K562 (cell line): ENCODE measurements at regions not wholly inside any gene's neighbourhood (a gene's known extent, or its start where the extent isn't known, plus 50 kb on each side); places are given as distances from the start of the nearest gene placed in this dataset.

ENCODE experiments used
- CHD7 ChIP-seq: fragments of 200-600 bp; sonication (generic); IDR thresholded peaks from one replicate; pipeline ENCODE4 v1.6.1; 2012; ENCODE audit warnings: mild to moderate bottlenecking, low read depth, low read length, inconsistent platforms
- CREB3 ChIP-seq: fragments of 450-650 bp; conservative IDR thresholded peaks from 2 replicates; pipeline ENCODE4 v1.6.1; 2016; ENCODE audit warnings: missing genetic modification characterization, low read depth, mild to moderate bottlenecking, missing compliant biosample characterization, moderate library complexity
- CTCF ChIP-seq, 3 experiments: IDR thresholded peaks in 2 of 3; conservative IDR thresholded peaks in 1 of 3; 2 replicates each; pipeline ENCODE4 v1.5.1; 2011 to 2012; ENCODE audit warnings: low read length in 3 of 3, mild to moderate bottlenecking in 3 of 3, control low read depth in 2 of 3, improper control_type of control experiment in 1 of 3, inconsistent platforms in 1 of 3, low read depth in 1 of 3, mixed read lengths in 1 of 3, moderate library complexity in 1 of 3; ENCODE audit not compliant: insufficient read depth in 2 of 3
- MAFG ChIP-seq: fragments of 450-650 bp; conservative IDR thresholded peaks from 2 replicates; pipeline ENCODE4 v1.6.1; 2016; ENCODE audit warnings: missing genetic modification characterization, missing compliant biosample characterization
- MAX ChIP-seq: sonication (generic); formaldehyde crosslinking; IDR thresholded peaks from 2 replicates; pipeline ENCODE4 v1.9.0; 2022; ENCODE audit warnings: mild to moderate bottlenecking, missing genetic modification reagents
- MEF2A ChIP-seq: IDR thresholded peaks from 2 replicates; pipeline ENCODE4 v1.6.1; 2011; ENCODE audit warnings: low read depth, mild to moderate bottlenecking, low read length, moderate library complexity; ENCODE audit not compliant: control insufficient read depth
- NFE2 ChIP-seq: IDR thresholded peaks from 2 replicates; pipeline ENCODE4 v1.6.1; 2014; ENCODE audit warnings: antibody characterized with exemption, low read depth
- RREB1 ChIP-seq: fragments of 250-450 bp; sonication (Bioruptor Pico); IDR thresholded peaks from 2 replicates; pipeline ENCODE4 v1.4.0; 2020
- ZNF280B ChIP-seq: fragments of 250-450 bp; sonication (Bioruptor Pico); IDR thresholded peaks from 2 replicates; pipeline ENCODE4 v1.5.1; 2021; ENCODE audit warnings: mild to moderate bottlenecking

GRCh38 chr4:73676861-73677323, 56.7 kb upstream of the RASSF6 start:
- TF ChIP-seq MAFG (tag) (no peak), CHD7 (no peak), CTCF (IDR thresholded peaks at IDR 0.05 in 2 of 3, conservative IDR thresholded peaks at IDR 0.05 in 1 of 3; ENCODE audit: insufficient read depth in 2 of 3, low read depth in 1 of 3, low read length in 3 of 3) (no peak), MEF2A (no peak), RREB1 (CRISPR knock-in tag) (no peak), MAX (CRISPR knock-in tag) (no peak), CREB3 (tag) (no peak), ZNF280B (no peak), NFE2 (no peak)
